Posterior cingulate gyrus (tissue), 11 donors: ENCODE measurements at regions not wholly inside any gene's neighbourhood (a gene's known extent, or its start where the extent isn't known, plus 50 kb on each side); places are given as distances from the start of the nearest gene placed in this dataset.

Source experiments
- DNase-seq, 10 donors: peaks; one replicate each; pipeline versions ENCODE4 v3.0.0 to v3.0.0-alpha.2; 2020 to 2021; ENCODE audit warnings: mixed read lengths in 3 of 10
- intact Hi-C: fragments of 100-400 bp; cut with DNase I; formaldehyde crosslinking; loops from one replicate; pipeline ENCODE4 v1.15.1; 2023

DNA sequence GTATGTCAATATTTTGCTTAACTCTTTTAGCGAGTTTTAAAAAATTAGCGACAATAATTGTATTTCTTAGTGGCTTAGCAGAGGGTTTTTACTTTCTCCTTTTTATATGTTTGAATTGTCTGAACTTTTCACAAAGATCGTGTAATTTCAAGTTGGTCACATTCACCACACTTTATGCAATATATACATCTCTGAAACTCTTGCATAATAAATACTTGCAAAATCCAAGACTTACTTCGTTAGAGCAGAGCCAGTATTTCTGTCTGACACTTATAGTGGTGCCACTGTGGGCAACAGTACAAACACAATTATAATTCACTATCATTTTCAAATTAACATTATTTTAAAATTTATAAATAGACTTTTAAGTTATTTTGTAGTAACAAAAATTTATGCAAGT, 62.0 kb downstream of the SUCNR1 start:
- intact Hi-C loops, result no loop called here

DNA sequence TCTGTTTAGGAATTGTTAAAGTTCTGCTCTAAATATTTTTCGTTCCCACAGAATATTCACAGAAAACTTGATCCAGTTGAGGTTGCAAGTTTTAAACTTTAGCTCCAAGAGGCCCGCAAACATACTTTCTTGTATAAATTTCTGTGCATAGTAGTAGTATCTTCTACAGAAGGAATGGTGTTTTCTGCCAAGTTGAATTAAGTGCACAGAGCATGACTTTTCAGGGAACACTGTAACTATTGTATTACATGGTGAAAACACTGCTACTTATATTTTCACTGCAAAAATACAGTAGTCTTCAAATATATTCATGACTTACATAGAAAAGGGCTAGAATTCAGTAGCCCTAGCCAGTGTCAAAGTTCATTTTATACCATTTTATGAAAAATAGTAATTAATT, 67.0 kb downstream of the SUCNR1 start:
- no peak for DNase-seq
- intact Hi-C loops, result no loop called here

More for the DNA sequence above, 62.0 kb downstream of the SUCNR1 start:
- no peak for DNase-seq

DNA sequence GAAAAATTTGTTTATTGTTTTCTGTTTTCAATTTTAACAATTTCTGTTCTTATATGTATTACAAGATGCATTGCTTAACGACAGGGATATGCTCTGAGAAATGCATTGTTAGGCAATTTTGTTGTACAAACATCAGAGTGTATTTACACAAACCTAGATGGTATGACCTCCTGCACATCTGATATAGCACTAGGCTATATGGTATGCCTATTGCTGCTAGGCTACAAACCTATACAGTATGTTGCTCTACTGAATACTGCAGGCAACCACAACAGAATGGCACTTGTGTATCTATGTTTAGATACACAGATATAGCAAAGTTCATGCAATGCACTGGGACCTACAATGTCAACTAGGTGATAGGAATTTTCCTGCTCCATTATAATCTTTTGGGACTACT, 70.1 kb downstream of the SUCNR1 start:
- no peak for DNase-seq
- intact Hi-C loops, result no loop called here

DNA sequence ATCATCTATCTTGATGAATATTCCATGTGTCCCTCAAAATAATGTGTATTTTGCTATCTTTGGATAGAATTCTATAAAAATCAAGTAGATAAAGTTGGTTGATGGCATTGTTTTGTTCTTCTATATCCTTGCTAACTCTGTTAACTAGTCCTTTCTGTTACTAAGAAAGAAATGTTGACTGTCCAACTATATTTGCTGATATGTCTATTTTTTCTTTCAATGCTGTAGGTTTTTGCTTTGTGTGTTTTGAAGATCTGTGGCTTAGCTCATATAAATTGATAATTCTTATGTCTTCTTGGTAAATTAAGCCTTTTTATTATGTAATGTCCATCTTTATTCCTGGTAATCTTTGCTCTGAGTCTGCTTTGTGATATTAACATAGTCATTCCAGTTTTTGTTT, 70.9 kb downstream of the SUCNR1 start:
- intact Hi-C loops, result no loop called here
- no peak for DNase-seq

DNA sequence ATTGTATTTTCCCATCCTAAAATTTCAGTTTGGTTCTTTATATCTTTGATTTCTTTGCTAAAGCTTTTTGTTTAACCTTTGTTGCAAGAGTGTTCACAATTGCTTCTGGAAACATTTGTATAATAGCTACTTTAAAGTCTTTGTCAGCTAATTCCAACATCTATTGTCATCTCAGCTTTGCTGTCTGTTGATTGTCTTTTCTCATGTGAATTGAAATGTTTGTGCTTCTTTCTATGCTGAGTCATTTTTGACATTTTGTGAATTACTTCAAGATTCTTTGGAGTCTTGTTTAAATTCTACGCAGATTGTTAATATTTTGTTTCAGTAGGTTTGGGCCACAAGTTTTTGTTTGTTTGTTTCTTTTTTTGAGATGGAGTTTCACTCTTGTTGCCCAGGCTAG, 73.2 kb downstream of the SUCNR1 start:
- DNase-seq, result no peak
- intact Hi-C loops, result no loop called here

DNA sequence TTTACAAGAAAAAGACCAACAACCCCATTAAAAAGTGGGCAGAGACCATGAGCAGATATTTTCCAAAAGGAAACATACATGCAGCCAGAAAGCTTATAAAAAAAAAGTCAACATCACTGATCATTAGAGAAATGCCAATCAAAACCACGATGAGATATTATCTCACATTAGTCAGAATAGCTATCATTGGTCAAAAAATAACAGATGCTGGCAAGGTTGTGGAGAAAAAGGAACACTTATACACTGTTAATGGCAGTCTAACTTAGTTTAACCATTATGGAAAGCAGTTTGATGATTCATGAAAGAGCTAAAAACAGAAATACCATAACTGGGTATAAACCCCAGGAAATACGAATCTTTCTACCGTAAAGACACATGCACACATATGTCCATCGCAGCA, 76.3 kb downstream of the SUCNR1 start:
- intact Hi-C loops, result no loop called here

DNA sequence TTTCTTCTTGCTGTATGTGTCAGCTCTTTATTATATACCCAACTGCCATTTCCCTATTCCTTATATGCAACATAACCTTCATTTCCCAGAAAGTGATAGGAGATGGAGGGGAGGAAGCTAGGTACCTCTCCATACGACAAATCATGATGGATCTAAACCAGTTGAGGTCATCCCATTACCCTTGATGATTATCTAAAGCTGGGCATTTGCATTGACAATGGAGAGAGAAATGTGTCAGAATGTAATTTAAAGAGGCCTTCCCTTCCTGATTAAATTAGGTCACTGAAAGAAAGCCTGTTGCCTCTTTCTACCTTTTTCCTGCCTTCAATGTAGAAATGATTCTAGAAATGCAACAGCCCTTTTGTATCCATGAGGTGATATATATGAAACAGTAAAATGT, 81.9 kb downstream of the SUCNR1 start:
- intact Hi-C loops, result no loop called here
- no peak for DNase-seq

More for the DNA sequence above, 76.3 kb downstream of the SUCNR1 start:
- DNase-seq, result no peak

DNA sequence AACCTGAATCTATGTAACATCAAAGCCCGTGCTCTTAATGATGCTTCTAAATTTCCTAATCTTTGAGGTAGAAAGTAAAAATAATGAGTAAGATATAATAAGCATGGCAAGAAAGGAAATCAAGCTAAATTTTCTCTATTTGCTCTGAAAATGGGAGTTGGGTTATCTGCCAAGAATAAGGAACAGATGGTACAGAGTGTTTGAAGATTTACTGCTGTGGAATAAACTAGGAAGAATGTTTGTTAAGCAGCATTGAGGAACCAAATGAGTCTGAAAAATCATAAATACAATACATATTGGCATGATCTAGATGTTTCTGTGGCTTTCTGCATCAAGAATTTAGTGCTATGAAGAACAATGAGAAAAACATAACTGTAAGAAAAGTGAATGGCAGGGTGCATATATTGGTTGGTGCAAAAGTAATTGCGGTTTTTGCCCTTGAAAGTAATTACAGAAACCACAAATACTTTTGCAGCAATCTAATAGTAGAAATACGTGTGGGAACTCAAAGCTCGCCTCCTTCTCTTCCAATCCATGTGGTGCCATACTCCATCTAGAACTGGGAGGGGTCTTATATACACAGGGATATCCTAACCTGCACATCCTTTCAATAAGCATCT, 87.6 kb downstream of the SUCNR1 start:
- intact Hi-C loops, result no loop called here
- no peak for DNase-seq

DNA sequence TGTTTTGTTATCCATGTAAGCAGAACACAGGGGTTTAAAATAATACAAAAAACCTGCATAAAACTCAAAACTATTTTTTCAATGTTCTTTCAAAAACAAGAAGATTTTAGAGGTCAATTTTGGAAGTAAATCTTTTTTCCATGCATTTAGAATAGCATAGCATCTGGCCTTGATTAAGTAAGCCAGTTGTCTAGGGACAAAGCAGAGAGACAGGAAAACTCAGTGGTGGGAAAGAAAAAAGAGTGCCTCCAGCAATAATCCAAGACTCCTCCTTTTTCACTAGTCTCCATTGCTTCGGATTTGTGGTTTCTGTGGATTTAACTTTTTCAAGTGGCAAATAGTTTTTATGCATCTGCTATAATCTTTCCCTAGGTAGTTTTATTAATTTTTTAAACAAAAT, 88.9 kb downstream of the SUCNR1 start:
- intact Hi-C loops, result no loop called here
- no peak for DNase-seq

DNA sequence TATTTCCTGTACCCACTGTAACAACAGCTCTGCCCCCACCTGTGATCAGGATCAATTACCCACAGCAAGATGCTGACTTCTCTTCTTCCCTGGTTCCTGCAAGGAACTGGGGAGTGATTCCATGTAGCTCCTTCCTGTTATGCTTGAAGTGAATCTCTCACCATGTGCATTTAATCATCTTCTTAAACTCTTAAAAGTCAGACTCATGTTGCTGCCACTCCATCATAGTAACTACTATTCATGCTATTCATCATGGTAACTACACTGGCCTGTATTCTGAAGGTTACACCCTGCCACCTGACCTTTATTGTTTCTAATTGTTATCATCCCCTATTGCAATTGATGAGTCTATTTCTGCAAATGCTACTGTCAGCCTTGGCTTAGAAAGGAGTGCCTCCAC, 89.5 kb downstream of the SUCNR1 start:
- intact Hi-C loops, result no loop called here
- DNase-seq, result no peak

DNA sequence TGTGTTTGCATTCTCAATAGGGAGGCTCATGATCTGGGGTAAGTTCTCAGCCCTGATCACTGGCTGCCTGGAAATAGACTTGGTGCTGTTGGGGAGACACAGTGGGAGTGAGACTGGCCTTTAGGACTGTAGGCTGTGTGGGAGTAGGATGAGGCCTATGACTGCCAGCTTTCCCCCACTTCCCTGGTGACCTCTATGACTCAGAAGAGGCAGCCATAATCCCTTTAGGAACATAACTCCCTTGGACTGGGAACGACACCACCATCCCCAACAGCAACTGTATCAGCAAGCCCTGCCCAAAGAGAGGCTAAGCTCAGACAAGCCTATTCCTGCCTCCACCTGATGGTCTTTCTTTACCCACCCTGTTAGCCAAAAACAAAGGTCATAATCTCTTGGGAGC, 91.3 kb downstream of the SUCNR1 start:
- intact Hi-C loops, result no loop called here

DNA sequence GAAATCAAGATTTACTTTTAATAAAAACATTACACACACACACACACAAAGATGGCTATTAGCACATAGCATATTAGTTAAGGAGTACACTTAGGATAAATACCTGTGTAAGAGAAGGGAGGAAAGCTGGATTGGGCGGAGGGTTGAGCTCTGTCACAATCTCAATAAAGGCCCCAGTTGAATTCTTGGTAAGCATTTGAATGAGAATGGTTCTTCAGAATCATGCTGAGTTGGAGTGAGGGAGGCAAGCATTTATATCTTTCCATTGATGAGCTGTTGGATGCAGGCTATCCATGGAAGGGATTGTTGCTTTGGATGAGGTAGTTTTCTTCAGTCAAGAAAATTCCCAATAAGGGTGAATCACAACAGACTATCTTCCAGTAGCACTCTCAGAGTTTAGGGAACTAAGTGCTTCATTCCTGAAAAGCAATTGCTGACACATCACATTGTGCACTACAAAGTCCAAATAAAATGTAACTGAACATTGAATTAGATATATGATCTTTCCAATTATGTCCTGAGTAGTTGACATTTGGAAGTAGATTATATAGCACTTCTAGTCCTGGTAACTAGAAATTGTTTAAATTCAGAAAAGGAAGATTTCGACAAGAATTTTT, 95.7 kb downstream of the SUCNR1 start:
- intact Hi-C loops, result no loop called here
- no peak for DNase-seq

More for the DNA sequence above, 91.3 kb downstream of the SUCNR1 start:
- DNase-seq, result no peak

DNA sequence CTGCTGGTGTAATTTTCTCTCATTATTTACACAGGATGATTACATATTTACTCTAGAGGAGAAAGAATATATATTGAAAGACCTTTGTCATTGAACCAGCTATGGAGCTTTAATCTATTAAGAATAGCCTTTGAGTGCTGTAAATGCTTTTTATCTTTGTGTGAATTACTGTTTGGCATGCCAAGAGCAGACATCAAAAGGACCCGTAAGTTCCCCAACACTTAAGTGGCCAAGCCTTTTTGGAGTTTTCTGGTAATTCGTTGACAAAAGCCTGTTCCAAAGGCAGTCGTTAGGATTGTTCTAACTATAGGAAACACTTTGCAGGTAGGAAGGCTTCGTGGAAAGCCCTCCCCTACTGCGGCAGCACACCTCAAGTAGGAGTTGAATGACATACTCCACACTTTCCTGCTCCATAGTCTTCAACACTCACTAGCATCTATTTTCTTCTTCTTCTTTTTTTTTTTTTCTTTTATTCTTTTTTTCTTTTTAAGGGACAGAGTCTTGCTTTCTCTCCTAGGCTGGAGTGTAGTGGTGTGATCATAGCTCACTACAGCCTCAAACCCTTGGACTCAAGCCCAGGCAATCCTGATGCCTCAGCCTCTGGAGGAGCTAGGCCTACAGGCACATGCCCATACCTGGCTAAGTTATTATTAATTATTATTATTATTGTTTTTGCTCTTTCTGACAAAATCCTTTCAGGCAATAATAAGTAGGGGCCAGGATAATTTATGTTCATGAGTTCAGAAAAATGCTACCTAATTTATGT, 98.6 kb downstream of the SUCNR1 start:
- DNase-seq, result no peak
- intact Hi-C loops, result no loop called here

DNA sequence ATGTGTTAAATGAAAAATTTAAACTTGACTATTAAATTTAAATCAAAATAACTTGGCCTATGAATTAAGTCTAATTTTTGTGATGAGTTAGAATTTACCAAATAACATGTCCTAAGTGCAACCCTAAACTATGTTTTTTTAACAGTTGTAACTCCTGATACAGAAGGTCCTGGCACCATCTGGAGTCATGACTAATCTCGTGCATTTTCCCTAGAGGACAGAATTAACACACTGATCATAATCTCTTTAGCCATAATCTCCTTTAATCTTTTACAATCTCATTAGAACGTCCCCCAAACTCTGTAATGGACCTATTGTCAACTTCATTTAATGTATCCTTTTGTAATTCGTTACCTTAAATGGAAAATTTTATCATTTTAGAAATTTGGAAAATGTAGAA, 100.6 kb downstream of the SUCNR1 start:
- no peak for DNase-seq
- intact Hi-C loops, result no loop called here

DNA sequence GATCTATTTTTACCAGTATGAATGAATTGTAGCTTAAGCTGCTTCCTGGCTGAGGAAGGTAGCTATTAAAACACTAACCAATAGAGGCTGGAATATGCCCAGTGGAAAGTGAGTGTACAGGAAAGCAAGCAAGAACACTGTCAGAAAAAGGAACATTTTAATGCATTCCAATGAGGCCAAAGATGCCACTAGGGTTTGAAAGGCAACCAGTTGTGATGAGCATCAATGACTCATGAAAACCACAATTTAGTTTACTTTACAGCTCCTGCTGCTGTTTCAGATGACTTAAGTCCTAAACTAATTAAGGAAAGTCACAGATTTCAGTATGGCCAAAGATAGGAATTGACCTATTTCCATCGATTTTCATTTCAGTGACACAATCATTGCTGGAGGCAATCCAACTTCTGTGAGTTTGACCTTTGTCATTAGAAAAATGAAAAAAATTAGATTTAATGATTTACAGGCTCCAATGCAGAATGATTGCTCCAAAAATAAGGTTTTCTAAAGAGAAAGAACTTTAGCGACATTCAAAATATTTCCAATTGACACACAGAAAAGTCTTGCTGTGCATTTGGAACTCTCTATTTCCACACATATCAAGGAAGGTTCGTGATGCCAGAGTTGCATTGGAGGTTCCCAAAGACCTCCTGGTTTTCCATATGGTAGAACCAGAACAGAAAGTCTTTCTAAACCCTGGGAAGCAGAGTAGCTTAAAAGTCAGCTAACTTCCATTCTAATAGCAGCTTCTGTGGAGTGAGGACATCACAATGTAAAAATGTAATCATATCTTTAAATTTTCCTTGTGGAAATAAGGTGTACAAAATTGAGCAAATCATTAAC, 103.0 kb downstream of the SUCNR1 start:
- intact Hi-C loops, result no loop called here
- DNase-seq, result no peak

DNA sequence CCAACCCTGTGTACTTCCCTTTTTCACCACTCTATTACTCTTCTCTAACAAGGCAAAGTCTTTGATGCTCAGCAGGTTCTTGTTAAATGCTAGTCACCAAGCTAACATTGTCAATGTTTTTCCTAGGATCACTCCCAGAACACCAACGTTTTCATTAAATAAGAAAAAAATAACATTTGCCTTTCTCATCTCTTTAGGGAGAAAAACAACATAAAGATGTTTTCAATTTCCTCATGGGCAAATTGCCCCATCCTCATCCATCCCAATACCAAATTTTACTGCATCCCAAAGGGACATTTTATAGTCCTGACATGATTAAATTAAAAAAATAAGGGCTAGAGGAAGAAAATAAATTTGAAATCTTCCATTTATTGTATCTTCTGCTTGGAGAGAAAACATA, 106.5 kb downstream of the SUCNR1 start:
- intact Hi-C loops, result no loop called here
- DNase-seq, result no peak

DNA sequence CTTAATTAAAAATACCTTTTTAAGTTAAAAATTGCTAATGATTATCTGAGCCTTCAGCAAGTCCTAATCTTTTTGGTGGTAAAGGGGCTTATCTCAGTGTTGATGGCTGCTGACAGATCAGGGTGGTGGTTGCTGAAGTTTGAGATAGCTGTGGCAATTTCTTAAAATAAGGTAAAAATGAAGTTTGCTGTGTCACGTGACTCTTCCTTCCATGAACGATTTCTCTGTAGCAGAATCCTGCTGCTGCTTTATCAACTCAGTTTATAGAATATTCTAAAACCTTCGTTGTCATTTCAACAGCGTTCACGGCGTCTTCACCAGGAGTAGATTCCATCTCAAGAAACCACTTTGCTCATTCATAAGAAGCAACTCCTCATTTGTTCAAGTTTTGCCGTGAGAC, 110.1 kb downstream of the SUCNR1 start:
- DNase-seq, result no peak
- intact Hi-C loops, result no loop called here

DNA sequence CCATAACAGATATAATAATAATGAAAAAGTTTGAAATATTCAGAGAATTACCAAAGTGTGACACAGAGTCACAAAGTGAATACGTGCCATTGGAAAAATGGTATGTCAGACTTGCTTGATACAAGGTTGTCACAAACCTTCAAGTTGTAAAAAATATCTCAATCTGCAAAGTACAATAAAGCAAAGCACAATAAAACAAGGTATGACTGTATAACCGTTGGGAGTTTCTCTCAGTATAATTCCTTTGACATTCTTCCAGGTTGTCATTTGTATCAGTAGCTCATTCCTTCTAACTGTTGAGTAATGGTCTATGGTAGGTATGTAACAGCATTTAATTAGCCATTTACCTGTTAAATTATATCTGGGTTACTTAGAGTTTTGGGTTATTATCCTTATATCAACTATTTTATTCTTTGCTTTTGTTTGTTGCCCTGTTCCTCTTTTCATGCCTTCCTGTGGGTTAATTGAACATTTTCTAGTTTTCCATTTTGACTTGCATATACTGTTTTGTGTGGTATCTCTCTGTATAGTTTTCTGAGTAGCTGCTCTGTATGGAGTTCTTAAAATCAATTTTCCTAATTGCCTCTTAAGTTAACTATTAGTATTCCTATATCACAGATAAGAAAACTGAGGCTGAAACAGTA, 112.5 kb downstream of the SUCNR1 start:
- intact Hi-C loops, result no loop called here
- no peak for DNase-seq

DNA sequence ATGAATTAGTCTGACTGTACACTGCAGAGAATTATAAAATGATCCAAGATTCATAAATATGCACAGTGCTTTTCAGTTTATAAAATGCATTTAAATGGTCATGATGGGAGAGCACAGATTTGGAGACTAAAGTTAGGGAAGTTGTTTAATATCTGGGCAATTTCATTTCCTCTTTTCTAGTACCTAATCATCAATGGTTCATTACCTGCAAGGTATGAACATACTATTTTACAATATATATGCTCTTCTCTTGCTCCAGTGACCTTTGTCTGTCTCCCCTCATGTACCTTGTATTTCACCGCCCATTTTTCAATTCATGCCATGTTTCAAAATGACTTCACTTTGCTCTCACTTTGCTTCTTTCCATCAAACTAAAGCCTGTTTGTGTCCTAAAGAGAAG, 114.5 kb downstream of the SUCNR1 start:
- intact Hi-C loops, result no loop called here
- no peak for DNase-seq

DNA sequence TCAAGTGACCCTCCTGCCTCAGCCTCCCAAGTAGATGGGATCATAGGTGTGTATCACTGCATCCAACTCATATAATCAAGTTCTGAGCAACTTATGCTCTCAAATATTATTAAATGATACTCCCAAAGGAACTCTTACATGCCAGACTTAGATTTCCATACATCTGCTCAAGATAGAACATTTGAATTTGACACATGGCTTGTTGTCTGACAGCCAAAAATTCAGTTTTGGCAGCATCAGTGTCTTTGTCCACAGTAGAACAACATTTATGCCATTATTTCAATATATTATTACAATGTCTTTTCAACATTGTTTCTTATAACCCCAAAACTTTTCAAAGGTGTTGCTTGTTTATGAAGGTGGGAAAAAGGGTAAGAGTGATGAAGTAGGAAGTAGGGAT, 116.2 kb downstream of the SUCNR1 start:
- intact Hi-C loops, result no loop called here
- no peak for DNase-seq
